ENCODE measurements at regions not wholly inside any gene's neighbourhood (a gene's known extent, or its start where the extent isn't known, plus 50 kb on each side); places are given as distances from the start of the nearest gene placed in this dataset.

DNA sequence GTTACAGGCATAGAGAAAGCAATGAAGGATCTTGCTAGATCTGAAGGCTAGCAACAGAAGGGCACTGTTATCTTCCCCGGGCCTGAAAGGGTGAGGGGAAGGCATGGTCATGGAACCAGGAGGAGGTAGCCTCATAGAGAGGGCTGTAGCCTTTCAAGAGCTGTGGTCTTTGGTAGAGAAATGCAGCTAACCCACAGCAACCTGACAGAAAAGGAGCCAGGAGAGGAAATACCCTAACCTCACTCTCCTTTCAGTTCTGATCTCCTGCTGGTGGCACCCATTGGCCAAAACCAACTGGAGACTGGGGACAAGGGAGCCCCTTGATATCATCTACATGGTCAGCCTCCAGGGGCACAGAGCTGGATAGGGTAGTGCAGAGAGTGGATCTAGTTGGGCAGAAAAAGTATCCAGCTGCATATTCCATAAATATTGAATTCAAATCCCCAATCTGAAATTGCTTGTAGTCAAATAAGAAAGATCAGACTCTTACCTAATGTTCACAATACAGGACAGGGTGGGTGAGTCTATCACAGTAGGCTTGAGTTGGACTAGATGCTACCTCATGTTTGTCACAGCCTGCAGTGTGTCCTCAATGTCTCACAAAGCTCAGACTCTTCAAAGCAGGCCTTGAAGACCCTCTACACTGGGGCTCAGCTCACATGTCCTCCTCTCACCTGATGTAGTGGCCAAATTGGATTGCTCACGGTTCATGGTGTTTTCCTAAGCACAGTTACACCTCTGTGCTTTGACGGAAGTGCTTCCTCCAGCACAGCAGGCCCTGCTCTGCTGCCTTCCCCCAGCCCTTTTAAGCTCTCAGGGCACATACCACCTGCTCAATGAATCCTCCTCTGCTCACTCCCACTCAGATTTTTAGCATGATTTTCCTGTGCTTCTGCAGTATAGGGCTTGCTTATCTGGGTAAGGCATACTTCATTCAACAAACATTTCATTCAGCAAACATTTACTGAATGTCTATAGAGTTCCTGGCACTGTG, 74.1 kb upstream of the JUN start (continued):
- TF ChIP-seq, protein P1, sequence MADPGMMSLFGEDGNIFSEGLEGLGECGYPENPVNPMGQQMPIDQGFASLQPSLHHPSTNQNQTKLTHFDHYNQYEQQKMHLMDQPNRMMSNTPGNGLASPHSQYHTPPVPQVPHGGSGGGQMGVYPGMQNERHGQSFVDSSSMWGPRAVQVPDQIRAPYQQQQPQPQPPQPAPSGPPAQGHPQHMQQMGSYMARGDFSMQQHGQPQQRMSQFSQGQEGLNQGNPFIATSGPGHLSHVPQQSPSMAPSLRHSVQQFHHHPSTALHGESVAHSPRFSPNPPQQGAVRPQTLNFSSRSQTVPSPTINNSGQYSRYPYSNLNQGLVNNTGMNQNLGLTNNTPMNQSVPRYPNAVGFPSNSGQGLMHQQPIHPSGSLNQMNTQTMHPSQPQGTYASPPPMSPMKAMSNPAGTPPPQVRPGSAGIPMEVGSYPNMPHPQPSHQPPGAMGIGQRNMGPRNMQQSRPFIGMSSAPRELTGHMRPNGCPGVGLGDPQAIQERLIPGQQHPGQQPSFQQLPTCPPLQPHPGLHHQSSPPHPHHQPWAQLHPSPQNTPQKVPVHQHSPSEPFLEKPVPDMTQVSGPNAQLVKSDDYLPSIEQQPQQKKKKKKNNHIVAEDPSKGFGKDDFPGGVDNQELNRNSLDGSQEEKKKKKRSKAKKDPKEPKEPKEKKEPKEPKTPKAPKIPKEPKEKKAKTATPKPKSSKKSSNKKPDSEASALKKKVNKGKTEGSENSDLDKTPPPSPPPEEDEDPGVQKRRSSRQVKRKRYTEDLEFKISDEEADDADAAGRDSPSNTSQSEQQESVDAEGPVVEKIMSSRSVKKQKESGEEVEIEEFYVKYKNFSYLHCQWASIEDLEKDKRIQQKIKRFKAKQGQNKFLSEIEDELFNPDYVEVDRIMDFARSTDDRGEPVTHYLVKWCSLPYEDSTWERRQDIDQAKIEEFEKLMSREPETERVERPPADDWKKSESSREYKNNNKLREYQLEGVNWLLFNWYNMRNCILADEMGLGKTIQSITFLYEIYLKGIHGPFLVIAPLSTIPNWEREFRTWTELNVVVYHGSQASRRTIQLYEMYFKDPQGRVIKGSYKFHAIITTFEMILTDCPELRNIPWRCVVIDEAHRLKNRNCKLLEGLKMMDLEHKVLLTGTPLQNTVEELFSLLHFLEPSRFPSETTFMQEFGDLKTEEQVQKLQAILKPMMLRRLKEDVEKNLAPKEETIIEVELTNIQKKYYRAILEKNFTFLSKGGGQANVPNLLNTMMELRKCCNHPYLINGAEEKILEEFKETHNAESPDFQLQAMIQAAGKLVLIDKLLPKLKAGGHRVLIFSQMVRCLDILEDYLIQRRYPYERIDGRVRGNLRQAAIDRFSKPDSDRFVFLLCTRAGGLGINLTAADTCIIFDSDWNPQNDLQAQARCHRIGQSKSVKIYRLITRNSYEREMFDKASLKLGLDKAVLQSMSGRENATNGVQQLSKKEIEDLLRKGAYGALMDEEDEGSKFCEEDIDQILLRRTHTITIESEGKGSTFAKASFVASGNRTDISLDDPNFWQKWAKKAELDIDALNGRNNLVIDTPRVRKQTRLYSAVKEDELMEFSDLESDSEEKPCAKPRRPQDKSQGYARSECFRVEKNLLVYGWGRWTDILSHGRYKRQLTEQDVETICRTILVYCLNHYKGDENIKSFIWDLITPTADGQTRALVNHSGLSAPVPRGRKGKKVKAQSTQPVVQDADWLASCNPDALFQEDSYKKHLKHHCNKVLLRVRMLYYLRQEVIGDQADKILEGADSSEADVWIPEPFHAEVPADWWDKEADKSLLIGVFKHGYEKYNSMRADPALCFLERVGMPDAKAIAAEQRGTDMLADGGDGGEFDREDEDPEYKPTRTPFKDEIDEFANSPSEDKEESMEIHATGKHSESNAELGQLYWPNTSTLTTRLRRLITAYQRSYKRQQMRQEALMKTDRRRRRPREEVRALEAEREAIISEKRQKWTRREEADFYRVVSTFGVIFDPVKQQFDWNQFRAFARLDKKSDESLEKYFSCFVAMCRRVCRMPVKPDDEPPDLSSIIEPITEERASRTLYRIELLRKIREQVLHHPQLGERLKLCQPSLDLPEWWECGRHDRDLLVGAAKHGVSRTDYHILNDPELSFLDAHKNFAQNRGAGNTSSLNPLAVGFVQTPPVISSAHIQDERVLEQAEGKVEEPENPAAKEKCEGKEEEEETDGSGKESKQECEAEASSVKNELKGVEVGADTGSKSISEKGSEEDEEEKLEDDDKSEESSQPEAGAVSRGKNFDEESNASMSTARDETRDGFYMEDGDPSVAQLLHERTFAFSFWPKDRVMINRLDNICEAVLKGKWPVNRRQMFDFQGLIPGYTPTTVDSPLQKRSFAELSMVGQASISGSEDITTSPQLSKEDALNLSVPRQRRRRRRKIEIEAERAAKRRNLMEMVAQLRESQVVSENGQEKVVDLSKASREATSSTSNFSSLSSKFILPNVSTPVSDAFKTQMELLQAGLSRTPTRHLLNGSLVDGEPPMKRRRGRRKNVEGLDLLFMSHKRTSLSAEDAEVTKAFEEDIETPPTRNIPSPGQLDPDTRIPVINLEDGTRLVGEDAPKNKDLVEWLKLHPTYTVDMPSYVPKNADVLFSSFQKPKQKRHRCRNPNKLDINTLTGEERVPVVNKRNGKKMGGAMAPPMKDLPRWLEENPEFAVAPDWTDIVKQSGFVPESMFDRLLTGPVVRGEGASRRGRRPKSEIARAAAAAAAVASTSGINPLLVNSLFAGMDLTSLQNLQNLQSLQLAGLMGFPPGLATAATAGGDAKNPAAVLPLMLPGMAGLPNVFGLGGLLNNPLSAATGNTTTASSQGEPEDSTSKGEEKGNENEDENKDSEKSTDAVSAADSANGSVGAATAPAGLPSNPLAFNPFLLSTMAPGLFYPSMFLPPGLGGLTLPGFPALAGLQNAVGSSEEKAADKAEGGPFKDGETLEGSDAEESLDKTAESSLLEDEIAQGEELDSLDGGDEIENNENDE (IDR thresholded peaks at IDR 0.05; ENCODE audit: insufficient replicate concordance, low read length), result no peak
- no peak for TF ChIP-seq HDAC6 (IDR thresholded peaks at IDR 0.05; ENCODE audit: low read depth, low read length)
- no peak for TF ChIP-seq SIX5 (IDR thresholded peaks at IDR 0.05; ENCODE audit: low read depth, low read length)
- no peak for TF ChIP-seq SP2 (IDR thresholded peaks at IDR 0.05; ENCODE audit: low read length)
- TF ChIP-seq EGR1 (IDR thresholded peaks at IDR 0.05; ENCODE audit: borderline replicate concordance, low read depth, low read length), result no peak
- TF ChIP-seq CEBPB (IDR thresholded peaks at IDR 0.05; ENCODE audit: low read depth, low read length), result no peak
- TF ChIP-seq SIN3A (conservative IDR thresholded peaks at IDR 0.05 in 1 of 2, IDR thresholded peaks at IDR 0.05 in 1 of 2; ENCODE audit: low read depth in 1 of 2, low read length in 2 of 2), result no peak
- TF ChIP-seq GTF2F1 (IDR thresholded peaks at IDR 0.05; ENCODE audit: borderline replicate concordance, low read depth, low read length), result no peak

Measured in H1 (cell line).